Loucy (cell line): ENCODE measurements at regions not wholly inside any gene's neighbourhood (a gene's known extent, or its start where the extent isn't known, plus 50 kb on each side); places are given as distances from the start of the nearest gene placed in this dataset.

Experiments used
- H2AFZ ChIP-seq: fragments of 200-600 bp; sonication (generic); 2 replicates; pipeline ENCODE4 v1.6.0; 2016; ENCODE audit warnings: antibody characterized with exemption, mild to moderate bottlenecking, low read length, moderate library complexity
- H3F3A ChIP-seq: fragments of 200-600 bp; 2 replicates; pipeline ENCODE4 v1.6.0; 2016; ENCODE audit warnings: antibody characterized with exemption, low read depth, mild to moderate bottlenecking
- H3K27me3 ChIP-seq: fragments of 200-600 bp; sonication (generic); 2 replicates; pipeline ENCODE4 v1.6.1; 2014; ENCODE audit warnings: low read length, mild to moderate bottlenecking; ENCODE audit not compliant: insufficient read depth, poor library complexity, severe bottlenecking
- H3K36me3 ChIP-seq: fragments of 200-600 bp; sonication (generic); 2 replicates; pipeline ENCODE4 v1.6.1; 2016; ENCODE audit warnings: low read length; ENCODE audit not compliant: insufficient read depth
- H3K4me1 ChIP-seq: fragments of 200-600 bp; sonication (generic); 2 replicates; pipeline ENCODE4 v1.5.1; 2014; ENCODE audit warnings: low read length, mild to moderate bottlenecking; ENCODE audit not compliant: insufficient read depth, poor library complexity, severe bottlenecking
- H3K4me2 ChIP-seq: fragments of 200-600 bp; sonication (generic); 2 replicates; pipeline ENCODE4 v1.6.0; 2014; ENCODE audit warnings: antibody characterized with exemption, low read length, low read depth, mild to moderate bottlenecking; ENCODE audit not compliant: poor library complexity, severe bottlenecking
- H3K4me3 ChIP-seq: fragments of 200-600 bp; sonication (generic); 2 replicates; pipeline ENCODE4 v1.5.1; 2014; ENCODE audit warnings: low read length, mild to moderate bottlenecking, mixed read lengths; ENCODE audit not compliant: poor library complexity, severe bottlenecking
- H3K79me2 ChIP-seq: fragments of 200-600 bp; sonication (generic); 2 replicates; pipeline ENCODE4 v1.6.1; 2014; ENCODE audit warnings: low read length; ENCODE audit not compliant: insufficient read depth
- H3K9ac ChIP-seq: fragments of 200-600 bp; sonication (generic); 2 replicates; pipeline ENCODE4 v1.6.0; 2014; ENCODE audit warnings: mild to moderate bottlenecking, low read depth, low read length, moderate library complexity; ENCODE audit not compliant: poor library complexity, severe bottlenecking
- H3K9me2 ChIP-seq: fragments of 200-600 bp; sonication (generic); replicated peaks from 2 replicates; pipeline ENCODE4 v1.6.1; 2016; ENCODE audit warnings: low read depth, low read length, mixed read lengths
- H3K9me3 ChIP-seq: fragments of 200-600 bp; sonication (generic); 2 replicates; pipeline ENCODE4 v1.6.1; 2014; ENCODE audit warnings: mild to moderate bottlenecking, antibody characterized with exemption, low read length, low read depth; ENCODE audit not compliant: insufficient read depth
- H4K20me1 ChIP-seq: fragments of 200-600 bp; sonication (generic); 2 replicates; pipeline ENCODE4 v1.6.0; 2014; ENCODE audit warnings: antibody characterized with exemption, low read length, mild to moderate bottlenecking; ENCODE audit not compliant: insufficient read depth, poor library complexity, severe bottlenecking
- EZH2phosphoT487 ChIP-seq: fragments of 200-600 bp; IDR thresholded peaks from 2 replicates; pipeline ENCODE4 v1.6.1; 2018; ENCODE audit warnings: antibody characterized with exemption, mild to moderate bottlenecking, moderate library complexity, borderline replicate concordance
- TF ChIP-seq, protein P1 (sequence below): fragments of 200-600 bp; sonication (generic); conservative IDR thresholded peaks from 2 replicates; pipeline ENCODE4 v1.5.1; 2014; ENCODE audit warnings: mild to moderate bottlenecking, antibody characterized with exemption, low read length

DNA sequence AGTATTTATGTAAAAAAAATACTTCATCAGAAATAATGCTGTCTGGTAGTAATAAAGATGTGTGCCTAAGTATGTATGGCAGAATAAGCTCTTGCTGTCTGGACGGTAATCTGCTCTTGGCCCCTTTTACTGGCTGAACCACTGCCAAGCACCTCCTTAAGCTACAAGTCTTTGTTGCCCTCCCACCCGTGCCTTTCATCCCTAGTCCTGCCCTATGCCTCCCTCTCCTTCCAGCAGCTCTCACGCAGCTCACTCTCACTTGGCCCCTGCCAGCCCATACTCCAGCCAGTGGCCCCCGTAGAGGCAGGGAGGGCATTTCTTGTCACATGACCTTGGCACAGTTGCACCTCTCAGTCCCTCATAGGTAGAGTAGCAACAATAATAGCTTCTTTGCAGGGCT lies 54.5 kb upstream of the NPAS2 start:
- Histone ChIP-seq H3K27me3 (no peaks in the 10 kb centered on the region), H3K9ac (no peak overlapping the region), H3K4me1 (no peaks in the 10 kb centered on the region), H3K4me3 (no peak overlapping the region), H3K79me2 (no peaks in the 10 kb centered on the region), H4K20me1 (no peaks in the 10 kb centered on the region), H2AFZ (no peak overlapping the region), H3K9me3 (no peaks in the 10 kb centered on the region), H3K36me3 (no peaks in the 10 kb centered on the region), H3K9me2 (no peaks in the 10 kb centered on the region), H3K4me2 (no peak overlapping the region), H3F3A (no peaks in the 10 kb centered on the region)
- TF ChIP-seq, protein P1, sequence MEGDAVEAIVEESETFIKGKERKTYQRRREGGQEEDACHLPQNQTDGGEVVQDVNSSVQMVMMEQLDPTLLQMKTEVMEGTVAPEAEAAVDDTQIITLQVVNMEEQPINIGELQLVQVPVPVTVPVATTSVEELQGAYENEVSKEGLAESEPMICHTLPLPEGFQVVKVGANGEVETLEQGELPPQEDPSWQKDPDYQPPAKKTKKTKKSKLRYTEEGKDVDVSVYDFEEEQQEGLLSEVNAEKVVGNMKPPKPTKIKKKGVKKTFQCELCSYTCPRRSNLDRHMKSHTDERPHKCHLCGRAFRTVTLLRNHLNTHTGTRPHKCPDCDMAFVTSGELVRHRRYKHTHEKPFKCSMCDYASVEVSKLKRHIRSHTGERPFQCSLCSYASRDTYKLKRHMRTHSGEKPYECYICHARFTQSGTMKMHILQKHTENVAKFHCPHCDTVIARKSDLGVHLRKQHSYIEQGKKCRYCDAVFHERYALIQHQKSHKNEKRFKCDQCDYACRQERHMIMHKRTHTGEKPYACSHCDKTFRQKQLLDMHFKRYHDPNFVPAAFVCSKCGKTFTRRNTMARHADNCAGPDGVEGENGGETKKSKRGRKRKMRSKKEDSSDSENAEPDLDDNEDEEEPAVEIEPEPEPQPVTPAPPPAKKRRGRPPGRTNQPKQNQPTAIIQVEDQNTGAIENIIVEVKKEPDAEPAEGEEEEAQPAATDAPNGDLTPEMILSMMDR: no peak
- no peak for TF ChIP-seq EZH2phosphoT487

DNA sequence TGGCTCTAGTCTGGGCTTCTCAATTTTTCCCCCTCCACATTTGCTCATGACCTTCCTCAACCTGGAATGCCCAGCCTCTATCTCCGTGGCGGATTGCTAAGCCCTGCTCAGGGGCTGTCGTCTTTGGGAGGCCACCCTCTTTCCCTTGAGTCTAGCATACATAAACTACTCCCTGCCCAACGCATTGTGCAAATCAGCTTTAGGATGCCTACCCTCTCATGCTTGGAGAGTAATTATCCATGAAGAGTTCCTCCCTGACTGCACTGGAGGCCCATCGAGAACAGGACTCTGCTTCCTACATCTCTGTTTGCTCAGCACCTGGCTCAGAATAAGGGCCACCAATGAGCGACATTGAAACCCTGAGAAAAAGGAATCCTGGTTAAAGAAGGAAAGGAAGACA lies 53.7 kb upstream of the NPAS2 start:
- no peak overlapping the region for H3K9ac ChIP-seq
- H3K36me3 ChIP-seq: no peaks in the 10 kb centered on the region
- no peak overlapping the region for H3K4me3 ChIP-seq
- H4K20me1 ChIP-seq: no peaks in the 10 kb centered on the region
- H2AFZ ChIP-seq: no peak overlapping the region
- TF ChIP-seq, protein P1: no peak
- no peak for TF ChIP-seq EZH2phosphoT487
- no peaks in the 10 kb centered on the region for H3K9me2 ChIP-seq
- no peaks in the 10 kb centered on the region for H3F3A ChIP-seq
- no peaks in the 10 kb centered on the region for H3K79me2 ChIP-seq
- no peaks in the 10 kb centered on the region for H3K4me1 ChIP-seq
- H3K27me3 ChIP-seq: no peaks in the 10 kb centered on the region
- H3K9me3 ChIP-seq: no peaks in the 10 kb centered on the region
- H3K4me2 ChIP-seq: no peak overlapping the region

DNA sequence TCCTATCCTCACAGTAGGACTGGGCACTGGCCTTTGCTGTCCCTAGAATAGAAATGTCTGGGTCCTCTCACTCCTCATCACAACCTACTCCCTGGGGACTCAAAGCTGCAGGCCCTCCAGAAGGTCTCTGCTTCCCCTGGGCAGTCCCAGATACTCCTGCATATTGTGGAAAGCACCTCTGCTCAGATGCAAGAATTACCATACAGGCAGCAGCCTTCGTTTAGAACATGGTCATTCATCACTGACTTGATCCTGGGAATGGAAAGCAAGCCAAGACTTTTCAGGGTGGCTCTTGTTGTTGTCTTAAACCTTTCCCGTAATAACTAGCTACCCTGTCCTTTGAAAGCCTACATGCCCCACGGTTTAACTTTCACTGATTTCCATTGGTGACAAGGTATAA lies 53.1 kb upstream of the NPAS2 start:
- H2AFZ ChIP-seq: no peak overlapping the region
- H3K4me1 ChIP-seq: no peaks in the 10 kb centered on the region
- no peak overlapping the region for H3K4me3 ChIP-seq
- no peaks in the 10 kb centered on the region for H3K79me2 ChIP-seq
- no peak for TF ChIP-seq EZH2phosphoT487
- TF ChIP-seq, protein P1: no peak
- H3K4me2 ChIP-seq: no peak overlapping the region
- H3F3A ChIP-seq: no peaks in the 10 kb centered on the region
- H3K9me3 ChIP-seq: no peaks in the 10 kb centered on the region
- no peaks in the 10 kb centered on the region for H3K27me3 ChIP-seq
- H4K20me1 ChIP-seq: no peaks in the 10 kb centered on the region
- H3K9me2 ChIP-seq: no peaks in the 10 kb centered on the region
- no peak overlapping the region for H3K9ac ChIP-seq
- H3K36me3 ChIP-seq: no peaks in the 10 kb centered on the region
